ENCODE measurements at regions not wholly inside any gene's neighbourhood (a gene's known extent, or its start where the extent isn't known, plus 50 kb on each side); places are given as distances from the start of the nearest gene placed in this dataset.

GRCh38 chr11:87666730-87667129 is 508.5 kb downstream of the RAB38 start:
- Histone ChIP-seq H3K9me3 (ENCODE audit: control insufficient read depth in 4 of 4, low read length in 3 of 4) (no peaks in the 10 kb centered on the region), H3K36me3 (ENCODE audit: control insufficient read depth in 4 of 4, insufficient read depth in 3 of 4, low read depth in 1 of 4, low read length in 3 of 4) (no peaks in the 10 kb centered on the region), H3K27ac (ENCODE audit: low read depth in 1 of 2, low read length in 2 of 2) (no peak overlapping the region), H3K4me3 (ENCODE audit: low read depth in 1 of 3, low read length in 3 of 3) (no peak overlapping the region), H3K4me1 (ENCODE audit: control insufficient read depth in 4 of 4, insufficient read depth in 4 of 4, low read length in 3 of 4) (no peaks in the 10 kb centered on the region), H3K9ac (ENCODE audit: low read depth in 1 of 2, low read length in 2 of 2) (no peak overlapping the region), H3K27me3 (ENCODE audit: control insufficient read depth in 4 of 4, insufficient read depth in 4 of 4, low read length in 3 of 4) (no peaks in the 10 kb centered on the region)
- TF ChIP-seq RXRA (IDR thresholded peaks at IDR 0.05), result no peak
- no peak for TF ChIP-seq JUND (IDR thresholded peaks at IDR 0.05)
- no peak for TF ChIP-seq EGR1 (IDR thresholded peaks at IDR 0.05; ENCODE audit: low read depth in 2 of 2)
- no peak for TF ChIP-seq FOXA1 (IDR thresholded peaks at IDR 0.05)
- no peak for TF ChIP-seq YY1 (IDR thresholded peaks at IDR 0.05)
- TF ChIP-seq HNF4G (IDR thresholded peaks at IDR 0.05), result no peak
- TF ChIP-seq TAF1 (conservative IDR thresholded peaks at IDR 0.05), result no peak
- TF ChIP-seq GABPA (IDR thresholded peaks at IDR 0.05 in 1 of 2, conservative IDR thresholded peaks at IDR 0.05 in 1 of 2), result no peak
- TF ChIP-seq RAD21 (IDR thresholded peaks at IDR 0.05), result no peak
- no peak for TF ChIP-seq ZBTB33 (IDR thresholded peaks at IDR 0.05)
- TF ChIP-seq, protein P1, sequence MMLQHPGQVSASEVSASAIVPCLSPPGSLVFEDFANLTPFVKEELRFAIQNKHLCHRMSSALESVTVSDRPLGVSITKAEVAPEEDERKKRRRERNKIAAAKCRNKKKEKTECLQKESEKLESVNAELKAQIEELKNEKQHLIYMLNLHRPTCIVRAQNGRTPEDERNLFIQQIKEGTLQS (IDR thresholded peaks at IDR 0.05), result no peak
- 82% methylated on average over 6 of the region's 6 CpGs for WGBS
- DNase-seq (ENCODE audit: low spot score), result no peak

- Histone ChIP-seq H3K4me1 (ENCODE audit: control insufficient read depth in 4 of 4, insufficient read depth in 4 of 4, low read length in 3 of 4) (no peaks in the 10 kb centered on the region), H3K27ac (ENCODE audit: low read depth in 1 of 2, low read length in 2 of 2) (no peak overlapping the region), H3K4me3 (ENCODE audit: low read depth in 1 of 3, low read length in 3 of 3) (no peak overlapping the region), H3K9me3 (ENCODE audit: control insufficient read depth in 4 of 4, low read length in 3 of 4) (no peaks in the 10 kb centered on the region), H3K36me3 (ENCODE audit: control insufficient read depth in 4 of 4, insufficient read depth in 3 of 4, low read depth in 1 of 4, low read length in 3 of 4) (no peaks in the 10 kb centered on the region), H3K9ac (ENCODE audit: low read depth in 1 of 2, low read length in 2 of 2) (no peak overlapping the region), H3K27me3 (ENCODE audit: control insufficient read depth in 4 of 4, insufficient read depth in 4 of 4, low read length in 3 of 4) (no peaks in the 10 kb centered on the region)
- DNase-seq (ENCODE audit: low spot score), result no peak
- TF ChIP-seq RAD21 (IDR thresholded peaks at IDR 0.05) (no peak), YY1 (IDR thresholded peaks at IDR 0.05) (no peak), HNF4G (IDR thresholded peaks at IDR 0.05) (no peak), TAF1 (conservative IDR thresholded peaks at IDR 0.05) (no peak), ZBTB33 (IDR thresholded peaks at IDR 0.05) (no peak), RXRA (IDR thresholded peaks at IDR 0.05) (no peak), SP1 (IDR thresholded peaks at IDR 0.05) (no peak), HNF4A (conservative IDR thresholded peaks at IDR 0.05) (no peak), FOXA2 (IDR thresholded peaks at IDR 0.05) (no peak), JUND (IDR thresholded peaks at IDR 0.05) (no peak), NR2F2 (IDR thresholded peaks at IDR 0.05) (no peak), FOXA1 (IDR thresholded peaks at IDR 0.05) (no peak), EGR1 (IDR thresholded peaks at IDR 0.05; ENCODE audit: low read depth in 2 of 2) (no peak)
- TF ChIP-seq, protein P2, sequence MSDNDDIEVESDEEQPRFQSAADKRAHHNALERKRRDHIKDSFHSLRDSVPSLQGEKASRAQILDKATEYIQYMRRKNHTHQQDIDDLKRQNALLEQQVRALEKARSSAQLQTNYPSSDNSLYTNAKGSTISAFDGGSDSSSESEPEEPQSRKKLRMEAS (IDR thresholded peaks at IDR 0.05), result no peak
- TF ChIP-seq, protein P3, sequence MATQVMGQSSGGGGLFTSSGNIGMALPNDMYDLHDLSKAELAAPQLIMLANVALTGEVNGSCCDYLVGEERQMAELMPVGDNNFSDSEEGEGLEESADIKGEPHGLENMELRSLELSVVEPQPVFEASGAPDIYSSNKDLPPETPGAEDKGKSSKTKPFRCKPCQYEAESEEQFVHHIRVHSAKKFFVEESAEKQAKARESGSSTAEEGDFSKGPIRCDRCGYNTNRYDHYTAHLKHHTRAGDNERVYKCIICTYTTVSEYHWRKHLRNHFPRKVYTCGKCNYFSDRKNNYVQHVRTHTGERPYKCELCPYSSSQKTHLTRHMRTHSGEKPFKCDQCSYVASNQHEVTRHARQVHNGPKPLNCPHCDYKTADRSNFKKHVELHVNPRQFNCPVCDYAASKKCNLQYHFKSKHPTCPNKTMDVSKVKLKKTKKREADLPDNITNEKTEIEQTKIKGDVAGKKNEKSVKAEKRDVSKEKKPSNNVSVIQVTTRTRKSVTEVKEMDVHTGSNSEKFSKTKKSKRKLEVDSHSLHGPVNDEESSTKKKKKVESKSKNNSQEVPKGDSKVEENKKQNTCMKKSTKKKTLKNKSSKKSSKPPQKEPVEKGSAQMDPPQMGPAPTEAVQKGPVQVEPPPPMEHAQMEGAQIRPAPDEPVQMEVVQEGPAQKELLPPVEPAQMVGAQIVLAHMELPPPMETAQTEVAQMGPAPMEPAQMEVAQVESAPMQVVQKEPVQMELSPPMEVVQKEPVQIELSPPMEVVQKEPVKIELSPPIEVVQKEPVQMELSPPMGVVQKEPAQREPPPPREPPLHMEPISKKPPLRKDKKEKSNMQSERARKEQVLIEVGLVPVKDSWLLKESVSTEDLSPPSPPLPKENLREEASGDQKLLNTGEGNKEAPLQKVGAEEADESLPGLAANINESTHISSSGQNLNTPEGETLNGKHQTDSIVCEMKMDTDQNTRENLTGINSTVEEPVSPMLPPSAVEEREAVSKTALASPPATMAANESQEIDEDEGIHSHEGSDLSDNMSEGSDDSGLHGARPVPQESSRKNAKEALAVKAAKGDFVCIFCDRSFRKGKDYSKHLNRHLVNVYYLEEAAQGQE (IDR thresholded peaks at IDR 0.05), result no peak
- TF ChIP-seq, protein P1 (IDR thresholded peaks at IDR 0.05), result no peak
These were observed 513.0 kb downstream of the RAB38 start for GRCh38 chr11:87662287-87662686.

Measured in liver (tissue), 7 donors.